K562 (cell line): ENCODE measurements at regions not wholly inside any gene's neighbourhood (a gene's known extent, or its start where the extent isn't known, plus 50 kb on each side); places are given as distances from the start of the nearest gene placed in this dataset.

Experiments
- ATAC-seq: fragments of 200-7000 bp; cut with Tn5 transposase; 3 replicates; pipeline ENCODE4 v1.9.1; 2020; ENCODE audit warnings: moderate library complexity
- BruUV-seq: library from RNA; stranded (reverse); fragments of 400-500 nt; replicated peaks from 2 replicates; lab custom pipeline; 2021; lab: Mats Ljungman, UMichigan
- CTCF ChIA-PET: fragments of 300-600 bp; formaldehyde crosslinking; extraction: SDS; loops from one replicate; lab custom pipeline; 2021; ENCODE audit warnings: low intra/inter-chr PET ratio; lab: Yijun Ruan, JAX
- POLR2A ChIA-PET: fragments of 300-600, 350-650 bp; sonication (Branson Sonifier 250); formaldehyde crosslinking; extraction: SDS; loops from one replicate; lab custom pipeline; 2021; ENCODE audit warnings: antibody characterized with exemption, inconsistent platforms; lab: Yijun Ruan, JAX
- DNase-seq, 4 experiments: peaks; one replicate each; pipeline versions ENCODE4 v3.0.0 to v3.0.0-alpha.2; 2011 to 2018; ENCODE audit warnings: low spot score in 3 of 4, mixed read lengths in 3 of 4; ENCODE audit errors: extremely low read depth in 1 of 4
- FAIRE-seq: peaks from 2 replicates; lab custom pipeline; 2011; peaks lifted over from hg19 to GRCh38; lab: Jason Lieb, UNC
- H2AFZ ChIP-seq: 2 replicates; pipeline ENCODE4 v1.6.0; 2011; ENCODE audit warnings: low read depth, low read length, control low read depth, inconsistent platforms
- H3K27ac ChIP-seq: fragments of 200-600 bp; 3 replicates; pipeline ENCODE4 v1.8.0; 2011; ENCODE audit warnings: low read depth, mild to moderate bottlenecking, control low read depth, inconsistent platforms, low read length, moderate library complexity, mixed read lengths; ENCODE audit errors: extremely low read depth
- H3K27me3 ChIP-seq, 2 experiments: fragments of 300-600 bp in 1 of 2; 2 replicates in 1 of 2; 3 replicates in 1 of 2; pipeline versions ENCODE4 v1.6.0 to v1.8.0; 2011; ENCODE audit warnings: inconsistent platforms in 2 of 2, low read length in 2 of 2, mild to moderate bottlenecking in 1 of 2, mixed read lengths in 1 of 2, moderate library complexity in 1 of 2; ENCODE audit not compliant: control insufficient read depth in 2 of 2, insufficient read depth in 2 of 2
- H3K36me3 ChIP-seq: fragments of 300-600 bp; 3 replicates; pipeline ENCODE4 v1.8.0; 2011; ENCODE audit warnings: mild to moderate bottlenecking, low read length, inconsistent platforms; ENCODE audit not compliant: control insufficient read depth, insufficient read depth
- H3K4me1 ChIP-seq, 2 experiments: fragments of 200-600 bp in 1 of 2; replicated peaks in 1 of 2; 2 replicates in 1 of 2; 3 replicates in 1 of 2; pipeline versions ENCODE4 v1.5.1 to v1.8.0; 2011; ENCODE audit warnings: inconsistent platforms in 2 of 2, low read length in 2 of 2, mild to moderate bottlenecking in 1 of 2, mixed read lengths in 1 of 2, moderate library complexity in 1 of 2; ENCODE audit not compliant: control insufficient read depth in 2 of 2, insufficient read depth in 2 of 2
- H3K4me2 ChIP-seq: 2 replicates; pipeline ENCODE4 v1.6.1; 2011; ENCODE audit warnings: low read length, control low read depth, inconsistent platforms, mixed read lengths; ENCODE audit not compliant: insufficient read depth
- H3K4me3 ChIP-seq: fragments of 200-600 bp; sonication (generic), shearing (Covaris generic); 2 replicates; pipeline ENCODE4 v1.5.1; 2016; ENCODE audit warnings: control low read depth, inconsistent platforms
- H3K79me2 ChIP-seq: fragments of 200-600 bp; 3 replicates; pipeline ENCODE4 v1.8.0; 2011; ENCODE audit warnings: low read length, inconsistent platforms; ENCODE audit not compliant: control insufficient read depth, insufficient read depth
- H3K9ac ChIP-seq, 2 experiments: 2 replicates each; pipeline versions ENCODE4 v1.6.0 to v1.6.1; 2011; ENCODE audit warnings: low read depth in 2 of 2, low read length in 2 of 2, control low read depth in 1 of 2, inconsistent platforms in 1 of 2, mild to moderate bottlenecking in 1 of 2, mixed read lengths in 1 of 2; ENCODE audit not compliant: insufficient read depth in 1 of 2
- H3K9me1 ChIP-seq: one replicate; pipeline ENCODE4 v1.6.0; 2011; ENCODE audit warnings: inconsistent platforms, mild to moderate bottlenecking, low read length, moderate library complexity; ENCODE audit not compliant: control insufficient read depth, insufficient read depth
- H3K9me3 ChIP-seq: replicated peaks from 2 replicates; pipeline ENCODE4 v1.5.1; 2011; ENCODE audit warnings: low read depth, low read length, inconsistent platforms; ENCODE audit not compliant: control insufficient read depth, insufficient read depth
- H4K20me1 ChIP-seq: replicated peaks from 2 replicates; pipeline ENCODE4 v1.6.1; 2011; ENCODE audit warnings: low read length, inconsistent platforms, mixed read lengths; ENCODE audit not compliant: control insufficient read depth, insufficient read depth
- DPF2 ChIP-seq: fragments of 450-650 bp; IDR thresholded peaks from 2 replicates; pipeline ENCODE4 v1.6.1; 2016
- ELF1 ChIP-seq: fragments of 200-800 bp; sonication (Bioruptor generic); IDR thresholded peaks from 2 replicates; pipeline ENCODE4 v1.6.1; 2016; ENCODE audit warnings: missing genetic modification characterization, missing compliant biosample characterization
- GABPA ChIP-seq: fragments of 200-800 bp; sonication (Bioruptor generic); conservative IDR thresholded peaks from 2 replicates; pipeline ENCODE4 v1.6.1; 2016; ENCODE audit warnings: low read depth, missing genetic modification characterization, missing compliant biosample characterization
- MEF2D ChIP-seq: conservative IDR thresholded peaks from 2 replicates; pipeline ENCODE4 v1.6.1; 2016; ENCODE audit warnings: low read depth, missing genetic modification characterization, missing compliant biosample characterization
- NFATC3 ChIP-seq: fragments of 450-650 bp; IDR thresholded peaks from 2 replicates; pipeline ENCODE4 v1.6.1; 2017; ENCODE audit warnings: mild to moderate bottlenecking
- NFRKB ChIP-seq: fragments of 450-650 bp; IDR thresholded peaks from 2 replicates; pipeline ENCODE4 v1.6.1; 2016; ENCODE audit warnings: low read depth
- NR2F6 ChIP-seq: fragments of 450-650 bp; formaldehyde crosslinking; IDR thresholded peaks from 2 replicates; pipeline ENCODE4 v1.4.0; 2020; ENCODE audit warnings: mild to moderate bottlenecking
- PKNOX1 ChIP-seq: fragments of 450-650 bp; IDR thresholded peaks from 2 replicates; pipeline ENCODE4 v1.6.1; 2016
- SMARCA4 ChIP-seq: fragments of 450-650 bp; IDR thresholded peaks from 2 replicates; pipeline ENCODE4 v1.6.1; 2016
- USF1 ChIP-seq: sonication (generic); formaldehyde crosslinking; IDR thresholded peaks from 2 replicates; pipeline ENCODE4 v1.9.0; 2022; ENCODE audit warnings: mild to moderate bottlenecking, missing genetic modification reagents
- XRCC4 ChIP-seq: IDR thresholded peaks from one replicate; pipeline ENCODE4 v1.6.1; 2011; ENCODE audit not compliant: insufficient read depth, insufficient read length; ENCODE audit errors: extremely low read depth
- ZBTB8A ChIP-seq: fragments of 450-650 bp; IDR thresholded peaks from 2 replicates; pipeline ENCODE4 v1.6.1; 2018; ENCODE audit warnings: mild to moderate bottlenecking, moderate library complexity; ENCODE audit not compliant: partially characterized antibody
- ZNF175 ChIP-seq: fragments of 200-800 bp; sonication (Bioruptor generic); IDR thresholded peaks from 2 replicates; pipeline ENCODE4 v1.6.1; 2016; ENCODE audit warnings: low read depth, mild to moderate bottlenecking, missing genetic modification characterization, missing compliant biosample characterization
- ZNF274 ChIP-seq: IDR thresholded peaks from 2 replicates; pipeline ENCODE4 v1.6.1; 2011; ENCODE audit warnings: low read depth, mild to moderate bottlenecking, low read length, moderate library complexity, borderline replicate concordance
- ZNF764 ChIP-seq: fragments of 250-450 bp; sonication (Bioruptor Pico); IDR thresholded peaks from 2 replicates; pipeline ENCODE4 v1.4.0; 2020; ENCODE audit warnings: low read depth, mild to moderate bottlenecking, moderate library complexity
- ZSCAN32 ChIP-seq: fragments of 450-650 bp; formaldehyde crosslinking; IDR thresholded peaks from 2 replicates; pipeline ENCODE4 v1.4.0; 2020; ENCODE audit warnings: mild to moderate bottlenecking, moderate library complexity
- WGBS: fragments of 100-300 bp; shearing (Covaris generic); methylation state at CpG from one replicate; pipeline ENCODE4 v1.1.6; 2016; ENCODE audit warnings: low coverage, mixed read lengths; ENCODE audit not compliant: insufficient coverage; ENCODE audit errors: missing lambda C conversion rate; 5-methylcytosine and 5-hydroxymethylcytosine counted together
- in situ Hi-C: fragments of 300-500 bp; cut with MboI; formaldehyde crosslinking; loops from 4 replicates; pipeline ENCODE4 v1.15.0; 2018; ENCODE audit warnings: inconsistent platforms, mixed read lengths
- intact Hi-C: fragments of 100-400 bp; cut with micrococcal nuclease; formaldehyde crosslinking; loops from 2 replicates; pipeline ENCODE4 v1.14.2; 2022
- TF ChIP-seq, protein P1 (sequence below): fragments of 450-650 bp; IDR thresholded peaks from 2 replicates; pipeline ENCODE4 v1.6.1; 2016; ENCODE audit warnings: mild to moderate bottlenecking
- TF ChIP-seq, protein P2 (sequence below), 2 experiments: fragments of 450-650 bp; conservative IDR thresholded peaks; 2 replicates each; pipeline ENCODE4 v1.6.1; 2017; ENCODE audit warnings: mild to moderate bottlenecking in 2 of 2, moderate library complexity in 2 of 2

DNA sequence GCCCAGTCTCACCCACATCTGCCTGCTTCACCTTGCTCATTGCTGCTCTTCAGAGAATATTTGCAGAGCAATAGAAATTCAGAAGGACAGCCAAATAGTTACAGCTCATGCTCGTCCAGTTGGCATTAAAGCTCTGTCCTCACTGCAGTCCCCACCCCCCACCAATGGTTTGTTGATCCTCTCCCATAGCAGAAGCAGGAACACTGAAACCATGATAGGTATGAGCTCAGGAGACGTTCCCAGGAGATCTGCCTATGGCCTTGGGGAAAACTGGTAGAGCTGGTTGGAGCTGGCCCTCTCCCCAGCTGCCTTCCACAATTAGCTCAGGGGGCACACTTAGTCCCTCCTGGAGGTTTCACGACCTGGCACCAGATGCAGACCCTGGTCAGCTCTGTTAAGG is 68.6 kb upstream of the KMT2C start:
- Histone ChIP-seq H3K9me3 (no peaks in the 10 kb centered on the region), H3K9ac (no peak overlapping the region), H3K36me3 (no peaks in the 10 kb centered on the region), H3K4me3 (no peak overlapping the region), H4K20me1 (no peaks in the 10 kb centered on the region), H2AFZ (peak overlapping the region; percentile 40), H3K9me1 (no peaks in the 10 kb centered on the region), H3K79me2 (no peaks in the 10 kb centered on the region), H3K4me1 (peaks cover 0 to 4% of the 10 kb centered on the region in 2 experiments; a peak in 4 of 5 replicates), H3K27me3 (peaks cover 5 to 15% of the 10 kb centered on the region in 2 experiments; a peak in 4 of 5 replicates), H3K4me2 (no peak overlapping the region), H3K27ac (no peak overlapping the region)
- TF ChIP-seq, protein P1, sequence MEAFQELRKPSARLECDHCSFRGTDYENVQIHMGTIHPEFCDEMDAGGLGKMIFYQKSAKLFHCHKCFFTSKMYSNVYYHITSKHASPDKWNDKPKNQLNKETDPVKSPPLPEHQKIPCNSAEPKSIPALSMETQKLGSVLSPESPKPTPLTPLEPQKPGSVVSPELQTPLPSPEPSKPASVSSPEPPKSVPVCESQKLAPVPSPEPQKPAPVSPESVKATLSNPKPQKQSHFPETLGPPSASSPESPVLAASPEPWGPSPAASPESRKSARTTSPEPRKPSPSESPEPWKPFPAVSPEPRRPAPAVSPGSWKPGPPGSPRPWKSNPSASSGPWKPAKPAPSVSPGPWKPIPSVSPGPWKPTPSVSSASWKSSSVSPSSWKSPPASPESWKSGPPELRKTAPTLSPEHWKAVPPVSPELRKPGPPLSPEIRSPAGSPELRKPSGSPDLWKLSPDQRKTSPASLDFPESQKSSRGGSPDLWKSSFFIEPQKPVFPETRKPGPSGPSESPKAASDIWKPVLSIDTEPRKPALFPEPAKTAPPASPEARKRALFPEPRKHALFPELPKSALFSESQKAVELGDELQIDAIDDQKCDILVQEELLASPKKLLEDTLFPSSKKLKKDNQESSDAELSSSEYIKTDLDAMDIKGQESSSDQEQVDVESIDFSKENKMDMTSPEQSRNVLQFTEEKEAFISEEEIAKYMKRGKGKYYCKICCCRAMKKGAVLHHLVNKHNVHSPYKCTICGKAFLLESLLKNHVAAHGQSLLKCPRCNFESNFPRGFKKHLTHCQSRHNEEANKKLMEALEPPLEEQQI: no peak
- TF ChIP-seq NFRKB: no peak
- TF ChIP-seq NFATC3: no peak
- TF ChIP-seq DPF2: no peak
- TF ChIP-seq USF1 (CRISPR knock-in tag): no peak
- no peak for TF ChIP-seq PKNOX1
- no peak for TF ChIP-seq ZNF175
- no peak for TF ChIP-seq SMARCA4
- TF ChIP-seq, protein P2, sequence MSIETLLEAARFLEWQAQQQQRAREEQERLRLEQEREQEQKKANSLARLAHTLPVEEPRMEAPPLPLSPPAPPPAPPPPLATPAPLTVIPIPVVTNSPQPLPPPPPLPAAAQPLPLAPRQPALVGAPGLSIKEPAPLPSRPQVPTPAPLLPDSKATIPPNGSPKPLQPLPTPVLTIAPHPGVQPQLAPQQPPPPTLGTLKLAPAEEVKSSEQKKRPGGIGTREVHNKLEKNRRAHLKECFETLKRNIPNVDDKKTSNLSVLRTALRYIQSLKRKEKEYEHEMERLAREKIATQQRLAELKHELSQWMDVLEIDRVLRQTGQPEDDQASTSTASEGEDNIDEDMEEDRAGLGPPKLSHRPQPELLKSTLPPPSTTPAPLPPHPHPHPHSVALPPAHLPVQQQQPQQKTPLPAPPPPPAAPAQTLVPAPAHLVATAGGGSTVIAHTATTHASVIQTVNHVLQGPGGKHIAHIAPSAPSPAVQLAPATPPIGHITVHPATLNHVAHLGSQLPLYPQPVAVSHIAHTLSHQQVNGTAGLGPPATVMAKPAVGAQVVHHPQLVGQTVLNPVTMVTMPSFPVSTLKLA (conservative IDR thresholded peaks at IDR 0.05): no peak
- TF ChIP-seq NR2F6 (CRISPR knock-in tag): no peak
- TF ChIP-seq XRCC4: no peak
- no peak for TF ChIP-seq ZSCAN32
- no peak for TF ChIP-seq GABPA (tag)
- TF ChIP-seq ZBTB8A: no peak
- no peak for TF ChIP-seq MEF2D (tag)
- TF ChIP-seq ZNF274: no peak
- TF ChIP-seq ZNF764 (CRISPR knock-in tag): no peak
- TF ChIP-seq ELF1 (tag): no peak
- POLR2A ChIA-PET: interaction anchor here (0.7 to 0.8 kb wide), 2 partner anchors 430 to 530 kb away, joined by 3 read pairs; no protein-coding TSS in a partner anchor
- intact Hi-C loops: no loop called here
- no peak for FAIRE-seq
- ATAC-seq: peak; percentile 46
- in situ Hi-C loops: no loop called here
- CTCF ChIA-PET: no interaction called here
- DNase-seq: no peak
- WGBS: 5% methylated on average over 3 of the region's 3 CpGs
- BruUV-seq: no TSS peak
